SK-N-SH treated with all-trans-retinoic acid at 6 μM for 48 hours (cell line): ENCODE measurements at regions not wholly inside any gene's neighbourhood (a gene's known extent, or its start where the extent isn't known, plus 50 kb on each side); places are given as distances from the start of the nearest gene placed in this dataset.

Source experiments
- ATAC-seq: fragments of 200-7000 bp; cut with Tn5 transposase; 3 replicates; pipeline ENCODE4 v1.9.1; 2020; ENCODE audit warnings: mild to moderate bottlenecking, moderate library complexity
- ARNTL ChIP-seq: fragments of 450-650 bp; formaldehyde crosslinking; IDR thresholded peaks from 2 replicates; pipeline ENCODE4 v1.5.0; 2020; ENCODE audit warnings: low read depth, mild to moderate bottlenecking, moderate library complexity, borderline replicate concordance
- BACH2 ChIP-seq: fragments of 250-450 bp; sonication (Bioruptor Pico); IDR thresholded peaks from 2 replicates; pipeline ENCODE4 v1.9.0; 2021; ENCODE audit warnings: mild to moderate bottlenecking, borderline replicate concordance
- CREB5 ChIP-seq: fragments of 250-450 bp; sonication (Bioruptor Pico); IDR thresholded peaks from 2 replicates; pipeline ENCODE4 v1.5.1; 2020; ENCODE audit warnings: low read depth, mild to moderate bottlenecking, moderate library complexity
- CSDC2 ChIP-seq: fragments of 250-450 bp; sonication (Bioruptor Pico); IDR thresholded peaks from 2 replicates; pipeline ENCODE4 v1.5.0; 2020; ENCODE audit warnings: mild to moderate bottlenecking, moderate library complexity
- CSRNP3 ChIP-seq: fragments of 250-450 bp; sonication (Bioruptor Pico); IDR thresholded peaks from 2 replicates; pipeline ENCODE4 v1.5.1; 2021; ENCODE audit warnings: mild to moderate bottlenecking, moderate library complexity
- ESRRG ChIP-seq: fragments of 250-450 bp; sonication (Bioruptor Pico); IDR thresholded peaks from 2 replicates; pipeline ENCODE4 v1.6.1; 2021; ENCODE audit warnings: mild to moderate bottlenecking
- GLIS3 ChIP-seq: fragments of 250-450 bp; sonication (Bioruptor Pico); IDR thresholded peaks from 2 replicates; pipeline ENCODE4 v1.5.0; 2020; ENCODE audit warnings: mild to moderate bottlenecking, moderate library complexity
- OSR1 ChIP-seq: fragments of 250-450 bp; sonication (Bioruptor Pico); IDR thresholded peaks from 2 replicates; pipeline ENCODE4 v1.8.0; 2022; ENCODE audit warnings: moderate library complexity, mild to moderate bottlenecking, inconsistent platforms
- PATZ1 ChIP-seq: fragments of 250-450 bp; sonication (Bioruptor Pico); IDR thresholded peaks from 2 replicates; pipeline ENCODE4 v1.8.0; 2020; ENCODE audit warnings: mild to moderate bottlenecking, moderate library complexity, borderline replicate concordance
- POU6F1 ChIP-seq: fragments of 250-450 bp; sonication (Bioruptor Pico); IDR thresholded peaks from 2 replicates; pipeline ENCODE4 v1.8.0; 2021; ENCODE audit warnings: low read depth, mild to moderate bottlenecking, moderate library complexity, borderline replicate concordance
- PPARA ChIP-seq: fragments of 250-450 bp; sonication (Bioruptor Pico); IDR thresholded peaks from 2 replicates; pipeline ENCODE4 v1.5.0; 2020; ENCODE audit warnings: mild to moderate bottlenecking, borderline replicate concordance
- SNAI2 ChIP-seq: fragments of 250-450 bp; sonication (Bioruptor Pico); IDR thresholded peaks from 2 replicates; pipeline ENCODE4 v1.5.0; 2020; ENCODE audit warnings: mild to moderate bottlenecking, moderate library complexity
- TCF4 ChIP-seq: fragments of 250-450 bp; sonication (Bioruptor Pico); IDR thresholded peaks from 2 replicates; pipeline ENCODE4 v1.8.0; 2021; ENCODE audit warnings: mild to moderate bottlenecking, moderate library complexity, borderline replicate concordance
- TOX ChIP-seq: fragments of 250-450 bp; sonication (Bioruptor Pico); IDR thresholded peaks from 2 replicates; pipeline ENCODE4 v1.8.0; 2021; ENCODE audit warnings: mild to moderate bottlenecking, moderate library complexity, borderline replicate concordance
- TSHZ2 ChIP-seq: fragments of 250-450 bp; sonication (Bioruptor Pico); IDR thresholded peaks from 2 replicates; pipeline ENCODE4 v1.5.0; 2020; ENCODE audit warnings: mild to moderate bottlenecking, moderate library complexity
- ZC3H10 ChIP-seq: fragments of 250-450 bp; sonication (Bioruptor Pico); IDR thresholded peaks from 2 replicates; pipeline ENCODE4 v1.5.1; 2021; ENCODE audit warnings: mild to moderate bottlenecking, moderate library complexity
- ZFP30 ChIP-seq: fragments of 450-650 bp; formaldehyde crosslinking; IDR thresholded peaks from 2 replicates; pipeline ENCODE4 v1.5.0; 2022; ENCODE audit warnings: mild to moderate bottlenecking, moderate library complexity
- ZNF565 ChIP-seq: fragments of 450-650 bp; formaldehyde crosslinking; conservative IDR thresholded peaks from 2 replicates; pipeline ENCODE4 v1.5.0; 2020; ENCODE audit warnings: low read depth, mild to moderate bottlenecking, moderate library complexity
- ZNF70 ChIP-seq: fragments of 450-650 bp; formaldehyde crosslinking; IDR thresholded peaks from 2 replicates; pipeline ENCODE4 v1.5.0; 2020; ENCODE audit warnings: mild to moderate bottlenecking, moderate library complexity

GRCh38 chr1:5810553-5811270 lies 181.5 kb downstream of the NPHP4 start (continued):
- TF ChIP-seq CREB5 (CRISPR knock-in tag) (no peak), OSR1 (CRISPR knock-in tag) (no peak), TSHZ2 (no peak)

- ATAC-seq: no peak
- TF ChIP-seq SNAI2 (CRISPR knock-in tag) (no peak), PPARA (no peak), ZNF565 (CRISPR knock-in tag) (no peak), POU6F1 (CRISPR knock-in tag) (no peak), ZNF70 (CRISPR knock-in tag) (no peak), CSDC2 (no peak), ZC3H10 (no peak), ZFP30 (CRISPR knock-in tag) (no peak)
These were observed 182.1 kb downstream of the NPHP4 start for GRCh38 chr1:5810131-5810530.

GRCh38 chr1:5809207-5809788 lies 182.9 kb downstream of the NPHP4 start:
- ATAC-seq: no peak
- no peak for TF ChIP-seq SNAI2 (CRISPR knock-in tag)
- TF ChIP-seq TCF4 (CRISPR knock-in tag): no peak
- no peak for TF ChIP-seq TOX (CRISPR knock-in tag)

- no peak for TF ChIP-seq ZNF565 (CRISPR knock-in tag)
- TF ChIP-seq TCF4 (CRISPR knock-in tag): no peak
- TF ChIP-seq ESRRG (CRISPR knock-in tag): no peak
- TF ChIP-seq GLIS3 (CRISPR knock-in tag): no peak
- no peak for TF ChIP-seq POU6F1 (CRISPR knock-in tag)
- no peak for TF ChIP-seq ARNTL (CRISPR knock-in tag)
- TF ChIP-seq TOX (CRISPR knock-in tag): no peak
- TF ChIP-seq TSHZ2: no peak
- TF ChIP-seq OSR1 (CRISPR knock-in tag): no peak
- TF ChIP-seq CSRNP3: no peak
- no peak for TF ChIP-seq BACH2 (CRISPR knock-in tag)
- no peak for TF ChIP-seq PPARA
- no peak for TF ChIP-seq PATZ1
- ATAC-seq: no peak
These were observed 188.4 kb downstream of the NPHP4 start for GRCh38 chr1:5803851-5804250.
